Smooth muscle cell (in vitro differentiated cells): ENCODE measurements at regions not wholly inside any gene's neighbourhood (a gene's known extent, or its start where the extent isn't known, plus 50 kb on each side); places are given as distances from the start of the nearest gene placed in this dataset.

Experiments
- DNase-seq: peaks from one replicate; lab custom pipeline; 2025; ENCODE audit not compliant: unreplicated experiment; lab: John Stamatoyannopoulos, UW
- H2AFZ ChIP-seq: fragments of 200-600 bp; sonication (generic); 2 replicates; pipeline ENCODE4 v1.6.0; 2016; ENCODE audit warnings: antibody characterized with exemption, low read depth, mild to moderate bottlenecking
- H3F3A ChIP-seq: fragments of 200-600 bp; sonication (generic); 2 replicates; pipeline ENCODE4 v1.6.0; 2017; ENCODE audit warnings: antibody characterized with exemption, low read depth
- H3K27ac ChIP-seq: fragments of 200-600 bp; sonication (generic); 2 replicates; pipeline ENCODE4 v1.5.1; 2016; ENCODE audit warnings: low read depth, mild to moderate bottlenecking
- H3K27me3 ChIP-seq: fragments of 200-600 bp; sonication (generic); 2 replicates; pipeline ENCODE4 v1.6.1; 2016; ENCODE audit warnings: low read depth, mild to moderate bottlenecking
- H3K36me3 ChIP-seq: fragments of 200-600 bp; sonication (generic); 2 replicates; pipeline ENCODE4 v1.5.1; 2016; ENCODE audit warnings: low read depth
- H3K4me1 ChIP-seq: fragments of 200-600 bp; sonication (generic); 2 replicates; pipeline ENCODE4 v1.5.1; 2016; ENCODE audit warnings: low read depth
- H3K4me2 ChIP-seq: fragments of 200-600 bp; sonication (generic); 2 replicates; pipeline ENCODE4 v1.6.0; 2016; ENCODE audit warnings: mild to moderate bottlenecking
- H3K4me3 ChIP-seq: fragments of 200-600 bp; sonication (generic); 2 replicates; pipeline ENCODE4 v1.5.1; 2016; ENCODE audit warnings: mild to moderate bottlenecking
- H3K79me2 ChIP-seq: fragments of 200-600 bp; sonication (generic); 2 replicates; pipeline ENCODE4 v1.6.0; 2016; ENCODE audit warnings: low read depth, mild to moderate bottlenecking
- H3K9ac ChIP-seq: fragments of 200-600 bp; sonication (generic); 2 replicates; pipeline ENCODE4 v1.6.0; 2016; ENCODE audit warnings: low read depth
- H3K9me3 ChIP-seq: fragments of 200-600 bp; sonication (generic); replicated peaks from 2 replicates; pipeline ENCODE4 v1.5.1; 2016; ENCODE audit warnings: low read depth
- H4K20me1 ChIP-seq: fragments of 200-600 bp; sonication (generic); 2 replicates; pipeline ENCODE4 v1.6.0; 2016; ENCODE audit warnings: low read depth
- CTCF ChIP-seq: fragments of 200-600 bp; sonication (generic); IDR thresholded peaks from 2 replicates; pipeline ENCODE4 v1.5.1; 2017; ENCODE audit warnings: borderline replicate concordance, mild to moderate bottlenecking, antibody characterized with exemption; ENCODE audit not compliant: insufficient read depth, poor library complexity, severe bottlenecking
- WGBS: methylation state at CpG from one replicate; pipeline ENCODE4 v1.1.7; 2016; ENCODE audit warnings: low lambda C conversion rate; 5-methylcytosine and 5-hydroxymethylcytosine counted together

- no peaks in the 10 kb centered on the region for H3K36me3 ChIP-seq
- WGBS, result 94% methylated on average over 4 of the region's 4 CpGs
- H3K4me2 ChIP-seq, result no peak overlapping the region
- H3K27ac ChIP-seq, result no peak overlapping the region
- no peak overlapping the region for H3K4me3 ChIP-seq
- H3K4me1 ChIP-seq, result no peaks in the 10 kb centered on the region
- DNase-seq, result no peak
- H2AFZ ChIP-seq, result no peak overlapping the region
- no peak for TF ChIP-seq CTCF
- H3K9ac ChIP-seq, result no peak overlapping the region
- no peaks in the 10 kb centered on the region for H3K79me2 ChIP-seq
- no peaks in the 10 kb centered on the region for H3K27me3 ChIP-seq
- no peaks in the 10 kb centered on the region for H4K20me1 ChIP-seq
- H3K9me3 ChIP-seq, result no peaks in the 10 kb centered on the region
- peaks cover 3% of the 10 kb centered on the region for H3F3A ChIP-seq
These were observed 210.3 kb downstream of the OPA1 start for GRCh38 chr3:193803288-193803687.

DNA sequence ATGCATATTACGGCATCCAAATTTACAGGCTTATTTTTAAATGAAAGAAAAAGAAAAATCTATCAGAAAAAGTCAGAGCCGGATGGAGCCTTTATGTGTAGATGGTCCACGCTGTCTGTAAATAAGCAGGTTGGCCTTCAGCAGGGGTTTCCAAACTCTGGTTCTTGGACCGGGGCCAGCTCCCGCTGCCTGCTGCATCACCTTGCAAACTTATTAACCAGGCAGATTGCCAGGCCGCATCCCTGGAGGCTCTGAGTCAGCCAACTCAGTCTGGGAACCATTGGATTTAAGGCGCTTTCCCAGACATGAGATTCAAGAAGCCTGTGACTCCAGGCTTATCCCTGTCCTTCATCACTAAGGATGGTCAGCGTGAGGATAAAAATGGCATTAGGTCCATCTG is 212.4 kb downstream of the OPA1 start:
- Histone ChIP-seq H4K20me1 (no peaks in the 10 kb centered on the region), H3K79me2 (no peaks in the 10 kb centered on the region), H3K4me3 (no peak overlapping the region), H3K9ac (no peak overlapping the region), H2AFZ (no peak overlapping the region), H3F3A (peaks cover 1% of the 10 kb centered on the region), H3K4me2 (peak overlapping the region; percentile 10), H3K9me3 (no peaks in the 10 kb centered on the region), H3K27me3 (no peaks in the 10 kb centered on the region), H3K36me3 (no peaks in the 10 kb centered on the region), H3K4me1 (peaks cover 12% of the 10 kb centered on the region), H3K27ac (peak overlapping the region; percentile 72)
- 38% methylated on average over 8 of the region's 8 CpGs for WGBS
- no peak for TF ChIP-seq CTCF
- peak; percentile 33 for DNase-seq

DNA sequence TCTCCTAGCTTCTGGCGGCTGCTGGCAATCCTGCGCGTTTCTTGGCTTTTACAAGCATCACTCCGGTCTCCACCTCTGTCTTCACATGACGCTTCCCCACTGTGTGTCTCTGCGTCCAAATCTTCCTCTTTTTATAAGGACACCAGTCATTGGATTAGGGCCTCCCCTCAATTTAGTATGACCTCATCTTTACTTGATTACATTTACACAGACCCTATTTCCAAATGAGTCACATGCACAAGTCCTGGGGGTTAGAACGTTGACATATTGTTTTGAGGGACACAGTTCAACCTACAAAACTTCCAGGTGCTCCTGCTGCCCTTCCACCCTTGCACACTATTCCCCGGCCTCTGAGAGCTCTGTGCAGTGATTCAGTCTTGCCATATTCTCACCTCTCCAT is 215.3 kb downstream of the OPA1 start:
- no peaks in the 10 kb centered on the region for H3K79me2 ChIP-seq
- peaks cover 19% of the 10 kb centered on the region for H3K4me1 ChIP-seq
- no peaks in the 10 kb centered on the region for H3F3A ChIP-seq
- WGBS, result 87% methylated on average over 8 of the region's 8 CpGs
- H3K36me3 ChIP-seq, result no peaks in the 10 kb centered on the region
- H4K20me1 ChIP-seq, result no peaks in the 10 kb centered on the region
- H2AFZ ChIP-seq, result no peak overlapping the region
- no peak overlapping the region for H3K27ac ChIP-seq
- H3K4me2 ChIP-seq, result no peak overlapping the region
- no peaks in the 10 kb centered on the region for H3K27me3 ChIP-seq
- no peak overlapping the region for H3K4me3 ChIP-seq
- TF ChIP-seq CTCF, result no peak
- DNase-seq, result no peak
- no peak overlapping the region for H3K9ac ChIP-seq
- H3K9me3 ChIP-seq, result no peaks in the 10 kb centered on the region

GRCh38 chr3:193809106-193809505 is 216.1 kb downstream of the OPA1 start:
- Histone ChIP-seq H3K79me2 (no peaks in the 10 kb centered on the region), H3K9me3 (no peaks in the 10 kb centered on the region), H3F3A (no peaks in the 10 kb centered on the region), H2AFZ (no peak overlapping the region), H3K36me3 (no peaks in the 10 kb centered on the region), H4K20me1 (no peaks in the 10 kb centered on the region), H3K4me3 (no peak overlapping the region), H3K27ac (no peak overlapping the region), H3K27me3 (no peaks in the 10 kb centered on the region), H3K4me1 (peaks cover 20% of the 10 kb centered on the region), H3K4me2 (no peak overlapping the region), H3K9ac (no peak overlapping the region)
- 83% methylated on average over 2 of the region's 2 CpGs for WGBS
- no peak for DNase-seq
- TF ChIP-seq CTCF, result no peak
